HEK293 (cell line): ENCODE measurements at regions not wholly inside any gene's neighbourhood (a gene's known extent, or its start where the extent isn't known, plus 50 kb on each side); places are given as distances from the start of the nearest gene placed in this dataset.
A peak's percentile ranks its signal among the peaks of the same experiment; 100 is the strongest.

Experiments
- CTCF ChIA-PET: fragments of 350-600 bp; formaldehyde crosslinking; extraction: SDS; loops from one replicate; lab custom pipeline; 2021; ENCODE audit warnings: antibody characterized with exemption; lab: Yijun Ruan, JAX
- POLR2A ChIA-PET: fragments of 300-600 bp; formaldehyde crosslinking; extraction: SDS; loops from one replicate; lab custom pipeline; 2020; ENCODE audit warnings: antibody characterized with exemption, inconsistent platforms; lab: Yijun Ruan, JAX
- H3K27ac ChIP-seq: fragments of 200-500 bp; sonication (Bioruptor generic); 2 replicates; pipeline ENCODE4 v1.5.1; 2014; ENCODE audit warnings: low read depth, low read length, control low read depth, inconsistent platforms; ENCODE audit errors: extremely low read depth
- H3K36me3 ChIP-seq, 2 experiments: fragments of 200-500 bp in 1 of 2; sonication (Bioruptor generic) in 1 of 2; 1 replicate in 1 of 2; 2 replicates in 1 of 2; pipeline ENCODE4 v1.5.1; 2014 to 2017; ENCODE audit warnings: inconsistent platforms in 2 of 2, low read length in 2 of 2; ENCODE audit not compliant: control insufficient read depth in 2 of 2, insufficient read depth in 1 of 2
- H3K4me1 ChIP-seq: fragments of 200-500 bp; sonication (Bioruptor generic); 2 replicates; pipeline ENCODE4 v1.5.1; 2014; ENCODE audit warnings: mild to moderate bottlenecking, low read length, inconsistent platforms; ENCODE audit not compliant: control insufficient read depth, insufficient read depth
- H3K4me3 ChIP-seq: 2 replicates; pipeline ENCODE4 v1.5.1; 2011; ENCODE audit warnings: low read depth, mild to moderate bottlenecking, control low read depth, low read length, moderate library complexity
- H3K9me3 ChIP-seq: fragments of 200-500 bp; sonication (Bioruptor generic); 2 replicates; pipeline ENCODE4 v1.5.1; 2014; ENCODE audit warnings: low read depth, low read length, inconsistent platforms; ENCODE audit not compliant: control insufficient read depth, insufficient read depth
- EGR2 ChIP-seq: fragments of 450-650 bp; formaldehyde crosslinking; IDR thresholded peaks from 2 replicates; pipeline ENCODE4 v1.5.1; 2016; ENCODE audit warnings: low read depth, missing biosample characterization, missing genetic modification characterization
- GLIS1 ChIP-seq: fragments of 450-650 bp; formaldehyde crosslinking; IDR thresholded peaks from 2 replicates; pipeline ENCODE4 v1.5.1; 2016; ENCODE audit warnings: missing biosample characterization, missing genetic modification characterization
- KLF10 ChIP-seq: fragments of 450-650 bp; IDR thresholded peaks from 2 replicates; pipeline ENCODE4 v1.5.1; 2018; ENCODE audit warnings: missing biosample characterization, mild to moderate bottlenecking, missing genetic modification characterization
- PBX3 ChIP-seq: sonication (generic); formaldehyde crosslinking; IDR thresholded peaks from 2 replicates; pipeline ENCODE4 v1.8.1; 2022; ENCODE audit warnings: mild to moderate bottlenecking, moderate library complexity, missing genetic modification reagents
- SCRT1 ChIP-seq: fragments of 450-650 bp; formaldehyde crosslinking; IDR thresholded peaks from 2 replicates; pipeline ENCODE4 v1.5.1; 2016; ENCODE audit warnings: missing biosample characterization, missing genetic modification characterization, borderline replicate concordance
- ZBTB10 ChIP-seq: fragments of 450-650 bp; formaldehyde crosslinking; IDR thresholded peaks from 2 replicates; pipeline ENCODE4 v1.5.1; 2016; ENCODE audit warnings: missing biosample characterization, missing genetic modification characterization
- ZFHX2 ChIP-seq: fragments of 450-650 bp; formaldehyde crosslinking; conservative IDR thresholded peaks from 2 replicates; pipeline ENCODE4 v1.5.1; 2016; ENCODE audit warnings: missing biosample characterization, missing genetic modification characterization
- ZNF16 ChIP-seq: fragments of 450-650 bp; formaldehyde crosslinking; IDR thresholded peaks from 2 replicates; pipeline ENCODE4 v1.5.1; 2016; ENCODE audit warnings: low read depth, missing biosample characterization, missing genetic modification characterization
- ZNF221 ChIP-seq: fragments of 450-650 bp; formaldehyde crosslinking; IDR thresholded peaks from 2 replicates; pipeline ENCODE4 v1.5.1; 2017; ENCODE audit warnings: missing biosample characterization, missing genetic modification characterization, borderline replicate concordance
- ZNF239 ChIP-seq: fragments of 450-650 bp; formaldehyde crosslinking; IDR thresholded peaks from 2 replicates; pipeline ENCODE4 v1.5.1; 2016; ENCODE audit warnings: missing biosample characterization, missing genetic modification characterization
- ZNF362 ChIP-seq: fragments of 450-650 bp; formaldehyde crosslinking; IDR thresholded peaks from 2 replicates; pipeline ENCODE4 v1.5.1; 2016; ENCODE audit warnings: missing biosample characterization, missing genetic modification characterization
- ZNF677 ChIP-seq: fragments of 450-650 bp; IDR thresholded peaks from 2 replicates; pipeline ENCODE4 v1.5.0; 2018; ENCODE audit warnings: missing biosample characterization, mild to moderate bottlenecking, missing genetic modification characterization, moderate library complexity
- ZNF830 ChIP-seq: fragments of 450-650 bp; IDR thresholded peaks from 2 replicates; pipeline ENCODE4 v1.5.0; 2018; ENCODE audit warnings: missing biosample characterization, missing genetic modification characterization, low read depth, mild to moderate bottlenecking, moderate library complexity
- ZXDB ChIP-seq: fragments of 450-650 bp; formaldehyde crosslinking; IDR thresholded peaks from 2 replicates; pipeline ENCODE4 v1.5.1; 2016; ENCODE audit warnings: missing biosample characterization, missing genetic modification characterization
- TF ChIP-seq, protein P1 (sequence below): fragments of 450-650 bp; formaldehyde crosslinking; IDR thresholded peaks from 2 replicates; pipeline ENCODE4 v1.5.1; 2016; ENCODE audit warnings: missing biosample characterization, missing genetic modification characterization

DNA sequence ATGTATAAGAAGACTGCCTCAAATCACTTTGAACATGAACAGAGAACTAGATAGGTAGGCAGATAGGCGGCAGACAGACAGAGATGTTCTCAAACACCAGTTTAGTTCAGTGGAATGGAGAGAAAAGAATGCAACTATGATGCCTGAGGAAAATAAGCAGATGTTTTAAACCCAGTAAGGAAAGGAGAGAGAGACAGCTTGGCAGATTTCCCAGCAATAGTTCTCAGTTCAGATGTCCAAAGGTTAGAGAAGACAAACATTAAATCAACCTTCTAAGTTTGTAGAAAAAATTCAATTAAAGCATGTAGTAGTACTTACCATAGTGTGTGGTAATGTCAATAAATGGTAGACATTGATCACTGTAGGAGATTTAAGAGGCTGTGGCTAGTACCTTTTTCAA is 209.6 kb upstream of the PFN2 start:
- H3K36me3 ChIP-seq, result no peaks in the 10 kb centered on the region
- POLR2A ChIA-PET, result no interaction called here
- no peaks in the 10 kb centered on the region for H3K9me3 ChIP-seq
- no peak overlapping the region for H3K27ac ChIP-seq
- no peak overlapping the region for H3K4me3 ChIP-seq
- no peaks in the 10 kb centered on the region for H3K4me1 ChIP-seq
- CTCF ChIA-PET, result interaction anchor here (0.7 kb wide), 1 partner anchor 123 kb away, joined by 3 read pairs; no protein-coding TSS in a partner anchor
- TF ChIP-seq ZNF221 (no peak), PBX3 (CRISPR knock-in tag) (no peak), GLIS1 (peak; percentile 33; the same call in 1 of the 2 replicates), SCRT1 (tag by site-specific recombination) (no peak), ZNF16 (tag by site-specific recombination) (no peak)
- TF ChIP-seq, all 188 proteins: peak for 1

- H3K9me3 ChIP-seq, result no peaks in the 10 kb centered on the region
- no peaks in the 10 kb centered on the region for H3K36me3 ChIP-seq
- no peak overlapping the region for H3K27ac ChIP-seq
- H3K4me3 ChIP-seq, result no peak overlapping the region
- POLR2A ChIA-PET, result no interaction called here
- CTCF ChIA-PET, result interaction anchor here (0.7 to 1.1 kb wide), 2 partner anchors 124 to 138 kb away, joined by 3 read pairs; no protein-coding TSS in a partner anchor
- no peak for TF ChIP-seq ZNF830 (tag by site-specific recombination)
- TF ChIP-seq, protein P1, sequence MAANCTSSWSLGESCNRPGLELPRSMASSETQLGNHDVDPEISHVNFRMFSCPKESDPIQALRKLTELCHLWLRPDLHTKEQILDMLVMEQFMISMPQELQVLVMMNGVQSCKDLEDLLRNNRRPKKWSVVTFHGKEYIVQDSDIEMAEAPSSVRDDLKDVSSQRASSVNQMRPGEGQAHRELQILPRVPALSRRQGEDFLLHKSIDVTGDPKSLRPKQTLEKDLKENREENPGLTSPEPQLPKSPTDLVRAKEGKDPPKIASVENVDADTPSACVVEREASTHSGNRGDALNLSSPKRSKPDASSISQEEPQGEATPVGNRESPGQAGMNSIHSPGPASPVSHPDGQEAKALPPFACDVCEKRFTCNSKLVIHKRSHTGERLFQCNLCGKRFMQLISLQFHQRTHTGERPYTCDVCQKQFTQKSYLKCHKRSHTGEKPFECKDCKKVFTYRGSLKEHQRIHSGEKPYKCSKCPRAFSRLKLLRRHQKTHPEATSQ (tag by site-specific recombination), result no peak
- no peaks in the 10 kb centered on the region for H3K4me1 ChIP-seq
Measured at GRCh38 chr3:150179330-150179729, 208.6 kb upstream of the PFN2 start.

GRCh38 chr3:150177673-150178381 is 207.1 kb upstream of the PFN2 start:
- TF ChIP-seq ZFHX2 (tag by site-specific recombination) (peak; percentile 62; the same call in 1 of the 2 replicates), ZNF239 (no peak), ZNF362 (tag by site-specific recombination) (no peak)
- Histone ChIP-seq H3K36me3 (no peaks in the 10 kb centered on the region), H3K9me3 (no peaks in the 10 kb centered on the region), H3K4me3 (no peak overlapping the region), H3K27ac (no peak overlapping the region), H3K4me1 (no peaks in the 10 kb centered on the region)
- ChIA-PET CTCF (interaction anchor here (0.8 to 1.0 kb wide), 4 partner anchors 200 to 683 kb away, joined by 3 read pairs; no protein-coding TSS in a partner anchor), POLR2A (no interaction called here)

DNA sequence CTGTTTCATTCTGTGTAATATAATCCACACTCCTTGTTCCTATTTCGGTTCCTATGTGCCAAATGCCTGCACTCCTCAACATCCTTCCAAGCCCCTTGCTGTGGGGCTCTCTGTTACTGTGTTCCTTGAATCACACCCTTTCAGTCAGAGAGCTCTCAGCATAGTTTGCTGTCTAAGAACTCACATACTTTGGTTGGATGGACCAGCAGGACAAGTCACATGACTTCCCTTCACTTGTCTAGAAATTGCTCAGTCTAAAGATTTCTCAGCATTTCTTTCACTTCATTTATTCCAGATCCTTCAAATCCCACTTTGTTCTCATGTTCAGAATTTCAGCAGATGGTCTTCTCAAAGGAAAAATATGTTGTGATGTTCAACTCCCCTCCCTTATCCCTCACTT is 203.5 kb upstream of the PFN2 start:
- H3K4me3 ChIP-seq, result no peak overlapping the region
- no peak overlapping the region for H3K27ac ChIP-seq
- ChIA-PET CTCF (no interaction called here), POLR2A (no interaction called here)
- no peaks in the 10 kb centered on the region for H3K9me3 ChIP-seq
- TF ChIP-seq ZNF677 (tag by site-specific recombination), result no peak
- TF ChIP-seq EGR2, result no peak
- TF ChIP-seq ZBTB10 (tag by site-specific recombination), result no peak
- TF ChIP-seq KLF10, result no peak
- TF ChIP-seq ZXDB (tag by site-specific recombination), result no peak
- H3K36me3 ChIP-seq, result no peaks in the 10 kb centered on the region
- H3K4me1 ChIP-seq, result no peaks in the 10 kb centered on the region
